ENCODE measurements at regions not wholly inside any gene's neighbourhood (a gene's known extent, or its start where the extent isn't known, plus 50 kb on each side); places are given as distances from the start of the nearest gene placed in this dataset.

- no peak overlapping the region for H3K4me2 ChIP-seq (ENCODE audit: low read length)
- H4K20me1 ChIP-seq (ENCODE audit: insufficient read depth) = no peaks in the 10 kb centered on the region
- TF ChIP-seq POLR2AphosphoS5 (IDR thresholded peaks at IDR 0.05; ENCODE audit: low read depth, low read length) (no peak), POLR2A (IDR thresholded peaks at IDR 0.05; ENCODE audit: borderline replicate concordance, extremely low read depth, insufficient read depth, insufficient read length) (no peak), RAD21 (IDR thresholded peaks at IDR 0.05; ENCODE audit: low read depth) (no peak), SIN3A (IDR thresholded peaks at IDR 0.05; ENCODE audit: low read depth) (no peak), MAX (IDR thresholded peaks at IDR 0.05) (no peak), CEBPB (IDR thresholded peaks at IDR 0.05; ENCODE audit: low read depth) (no peak), CTCF (IDR thresholded peaks at IDR 0.05 in 2 of 3, conservative IDR thresholded peaks at IDR 0.05 in 1 of 3; ENCODE audit: borderline replicate concordance in 1 of 3, insufficient read depth in 1 of 3, low read depth in 2 of 3, low read length in 2 of 3) (no peak), CBX3 (IDR thresholded peaks at IDR 0.05; ENCODE audit: low read depth) (no peak), EGR1 (IDR thresholded peaks at IDR 0.05; ENCODE audit: low read depth) (no peak), ELF1 (IDR thresholded peaks at IDR 0.05; ENCODE audit: borderline replicate concordance, low read depth) (no peak), ZNF274 (IDR thresholded peaks at IDR 0.05; ENCODE audit: low read depth, low read length) (no peak), SRF (IDR thresholded peaks at IDR 0.05; ENCODE audit: low read depth) (no peak), FOSL1 (IDR thresholded peaks at IDR 0.05; ENCODE audit: low read depth) (no peak), ATF3 (IDR thresholded peaks at IDR 0.05) (no peak), ZBTB33 (IDR thresholded peaks at IDR 0.05; ENCODE audit: extremely low read depth, insufficient replicate concordance, low read length) (no peak), EZH2 (IDR thresholded peaks at IDR 0.05) (no peak), YY1 (IDR thresholded peaks at IDR 0.05; ENCODE audit: extremely low read depth, insufficient replicate concordance, low read depth, low read length) (no peak)
- no peaks in the 10 kb centered on the region for H3K79me2 ChIP-seq (ENCODE audit: insufficient read depth, low read length)
- H3K4me3 ChIP-seq (replicated peaks in 1 of 2; ENCODE audit: low read depth in 1 of 2, low read length in 2 of 2) = no peak overlapping the region
- H3K9me3 ChIP-seq (ENCODE audit: control insufficient read depth in 1 of 2, insufficient read depth in 1 of 2, low read depth in 1 of 2, low read length in 2 of 2) = no peaks in the 10 kb centered on the region
- ChIA-PET RAD21 (ENCODE audit: low non-redundant PET in 1 of 2, low total read pairs in 2 of 2, uncharacterized antibody in 2 of 2, unreplicated experiment in 2 of 2) (no interaction called here), POLR2A (no interaction called here), CTCF (interaction anchor here (1.0 to 3.5 kb wide), 5 partner anchors 88 to 950 kb away, joined by 3 to 37 read pairs (median 4); no protein-coding TSS in a partner anchor)
- DNase-seq (ENCODE audit: low read depth, low spot score) (no peak), ATAC-seq (no peak)
- no TSS peak for BruUV-seq (replicated peaks)
- no peaks in the 10 kb centered on the region for H3K36me3 ChIP-seq (ENCODE audit: control insufficient read depth in 1 of 2, insufficient read depth in 2 of 2, low read length in 2 of 2)
- H3K27ac ChIP-seq (ENCODE audit: low read depth, low read length) = no peak overlapping the region
- H3K27me3 ChIP-seq (ENCODE audit: insufficient read depth, low read length) = no peaks in the 10 kb centered on the region
- no peaks in the 10 kb centered on the region for H3K9me2 ChIP-seq (ENCODE audit: insufficient read depth)
- H2AFZ ChIP-seq (ENCODE audit: low read depth, low read length, poor library complexity, severe bottlenecking) = no peak overlapping the region
- no peak overlapping the region for H3K9ac ChIP-seq (ENCODE audit: low read length)
- intact Hi-C loops (cut with micrococcal nuclease) = loop anchor here (5.0 to 10.0 kb wide), 2 partner anchors 557 to 1030 kb away; partner anchors contain the start of gene SCAF11
- peaks cover 0 to 15% of the 10 kb centered on the region in 2 experiments; a peak in 3 of 4 replicates for H3K4me1 ChIP-seq (ENCODE audit: control insufficient read depth in 1 of 2, insufficient read depth in 2 of 2, low read length in 2 of 2)
Observed at GRCh38 chr12:47022296-47022695, 57.1 kb upstream of the PCED1B start.
